ENCODE measurements at regions not wholly inside any gene's neighbourhood (a gene's known extent, or its start where the extent isn't known, plus 50 kb on each side); places are given as distances from the start of the nearest gene placed in this dataset.

DNA sequence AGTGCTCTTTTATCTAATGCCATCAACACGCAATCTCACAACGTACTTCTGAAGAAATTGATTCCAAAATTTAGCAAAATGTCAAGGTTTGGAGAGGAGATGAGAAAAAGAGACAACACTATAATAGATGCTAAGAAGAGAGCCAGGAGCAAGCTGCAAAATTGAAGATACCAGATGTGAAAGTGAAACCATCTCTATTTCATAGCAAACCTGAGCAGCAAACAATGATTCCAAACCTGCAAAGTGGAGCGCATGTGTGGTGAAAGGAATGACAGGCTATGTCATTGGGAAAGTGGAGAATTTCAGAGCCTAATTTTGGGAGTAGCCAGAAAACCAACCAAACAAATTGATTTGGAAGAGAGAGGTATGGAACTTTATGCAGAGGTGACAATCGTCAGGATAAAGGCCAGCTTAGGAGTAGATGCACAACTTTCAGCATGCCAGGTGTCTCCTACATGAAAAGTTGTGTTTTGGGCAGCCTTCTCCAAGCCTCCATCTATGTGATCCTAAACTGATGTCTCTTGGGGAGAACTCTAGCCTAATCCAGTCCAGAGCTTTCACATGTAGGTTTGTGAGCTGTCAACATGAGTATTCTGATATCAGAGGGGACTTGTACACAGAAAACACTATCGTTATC lies 158.4 kb upstream of the FNDC3A start:
- TF ChIP-seq, protein P1, sequence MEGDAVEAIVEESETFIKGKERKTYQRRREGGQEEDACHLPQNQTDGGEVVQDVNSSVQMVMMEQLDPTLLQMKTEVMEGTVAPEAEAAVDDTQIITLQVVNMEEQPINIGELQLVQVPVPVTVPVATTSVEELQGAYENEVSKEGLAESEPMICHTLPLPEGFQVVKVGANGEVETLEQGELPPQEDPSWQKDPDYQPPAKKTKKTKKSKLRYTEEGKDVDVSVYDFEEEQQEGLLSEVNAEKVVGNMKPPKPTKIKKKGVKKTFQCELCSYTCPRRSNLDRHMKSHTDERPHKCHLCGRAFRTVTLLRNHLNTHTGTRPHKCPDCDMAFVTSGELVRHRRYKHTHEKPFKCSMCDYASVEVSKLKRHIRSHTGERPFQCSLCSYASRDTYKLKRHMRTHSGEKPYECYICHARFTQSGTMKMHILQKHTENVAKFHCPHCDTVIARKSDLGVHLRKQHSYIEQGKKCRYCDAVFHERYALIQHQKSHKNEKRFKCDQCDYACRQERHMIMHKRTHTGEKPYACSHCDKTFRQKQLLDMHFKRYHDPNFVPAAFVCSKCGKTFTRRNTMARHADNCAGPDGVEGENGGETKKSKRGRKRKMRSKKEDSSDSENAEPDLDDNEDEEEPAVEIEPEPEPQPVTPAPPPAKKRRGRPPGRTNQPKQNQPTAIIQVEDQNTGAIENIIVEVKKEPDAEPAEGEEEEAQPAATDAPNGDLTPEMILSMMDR (IDR thresholded peaks at IDR 0.05) = no peak
- TF ChIP-seq ZFX (IDR thresholded peaks at IDR 0.05; ENCODE audit: borderline replicate concordance) = no peak

Data from 22Rv1 (cell line).